K562 (cell line): ENCODE measurements at regions not wholly inside any gene's neighbourhood (a gene's known extent, or its start where the extent isn't known, plus 50 kb on each side); places are given as distances from the start of the nearest gene placed in this dataset.

Experiments
- CBX5 ChIP-seq: IDR thresholded peaks from 2 replicates; pipeline ENCODE4 v1.6.1; 2014; ENCODE audit warnings: low read depth, borderline replicate concordance
- TF ChIP-seq, protein P1 (sequence below), 3 experiments: IDR thresholded peaks in 2 of 3; conservative IDR thresholded peaks in 1 of 3; 2 replicates each; pipeline ENCODE4 v1.5.1; 2011 to 2012; ENCODE audit warnings: low read length in 3 of 3, mild to moderate bottlenecking in 3 of 3, control low read depth in 2 of 3, improper control_type of control experiment in 1 of 3, inconsistent platforms in 1 of 3, low read depth in 1 of 3, mixed read lengths in 1 of 3, moderate library complexity in 1 of 3; ENCODE audit not compliant: insufficient read depth in 2 of 3

DNA sequence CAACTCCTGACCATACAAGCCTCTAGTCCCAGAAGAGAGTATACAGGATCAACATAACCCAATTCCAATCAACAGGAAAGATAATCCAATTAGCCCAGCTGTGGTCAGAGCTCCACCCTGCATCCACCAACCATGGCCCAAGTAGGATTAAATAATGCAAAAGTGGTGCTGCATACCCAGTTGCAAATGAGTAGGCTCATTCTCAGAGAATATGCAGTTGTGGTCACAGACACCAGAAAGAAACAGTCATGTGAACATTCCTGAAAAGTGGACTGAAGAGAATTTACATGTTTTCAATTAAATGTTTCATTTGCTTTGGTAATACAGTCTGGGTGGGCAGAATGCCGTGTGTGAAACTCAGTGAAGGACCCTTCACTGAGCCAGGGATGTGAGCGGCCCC lies 167.2 kb upstream of the BMP4 start:
- TF ChIP-seq, protein P1, sequence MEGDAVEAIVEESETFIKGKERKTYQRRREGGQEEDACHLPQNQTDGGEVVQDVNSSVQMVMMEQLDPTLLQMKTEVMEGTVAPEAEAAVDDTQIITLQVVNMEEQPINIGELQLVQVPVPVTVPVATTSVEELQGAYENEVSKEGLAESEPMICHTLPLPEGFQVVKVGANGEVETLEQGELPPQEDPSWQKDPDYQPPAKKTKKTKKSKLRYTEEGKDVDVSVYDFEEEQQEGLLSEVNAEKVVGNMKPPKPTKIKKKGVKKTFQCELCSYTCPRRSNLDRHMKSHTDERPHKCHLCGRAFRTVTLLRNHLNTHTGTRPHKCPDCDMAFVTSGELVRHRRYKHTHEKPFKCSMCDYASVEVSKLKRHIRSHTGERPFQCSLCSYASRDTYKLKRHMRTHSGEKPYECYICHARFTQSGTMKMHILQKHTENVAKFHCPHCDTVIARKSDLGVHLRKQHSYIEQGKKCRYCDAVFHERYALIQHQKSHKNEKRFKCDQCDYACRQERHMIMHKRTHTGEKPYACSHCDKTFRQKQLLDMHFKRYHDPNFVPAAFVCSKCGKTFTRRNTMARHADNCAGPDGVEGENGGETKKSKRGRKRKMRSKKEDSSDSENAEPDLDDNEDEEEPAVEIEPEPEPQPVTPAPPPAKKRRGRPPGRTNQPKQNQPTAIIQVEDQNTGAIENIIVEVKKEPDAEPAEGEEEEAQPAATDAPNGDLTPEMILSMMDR (IDR thresholded peaks at IDR 0.05 in 2 of 3, conservative IDR thresholded peaks at IDR 0.05 in 1 of 3; ENCODE audit: insufficient read depth in 2 of 3, low read depth in 1 of 3, low read length in 3 of 3), result no peak
- no peak for TF ChIP-seq CBX5
